Uterus (tissue), 2 donors: ENCODE measurements at regions not wholly inside any gene's neighbourhood (a gene's known extent, or its start where the extent isn't known, plus 50 kb on each side); places are given as distances from the start of the nearest gene placed in this dataset.

Experiments used
- CTCF ChIP-seq, 4 experiments: fragments of 200-600 bp in 2 of 4; fragments of 450-650 bp in 2 of 4; sonication (generic) in 2 of 4; IDR thresholded peaks; one replicate each; pipeline ENCODE4 v1.5.1; 2016 to 2019; ENCODE audit warnings: antibody characterized with exemption in 4 of 4, mild to moderate bottlenecking in 2 of 4, moderate library complexity in 1 of 4
- POLR2A ChIP-seq, 2 donors: fragments of 450-650 bp; IDR thresholded peaks; one replicate each; pipeline ENCODE4 v1.6.1; 2016; ENCODE audit warnings: antibody characterized with exemption in 2 of 2, mild to moderate bottlenecking in 1 of 2, moderate library complexity in 1 of 2

- no peak for TF ChIP-seq POLR2A (IDR thresholded peaks at IDR 0.05)
- TF ChIP-seq CTCF (IDR thresholded peaks at IDR 0.05), result no peak
Observed at GRCh38 chr4:111014537-111014936, 391.7 kb upstream of the PITX2 start.
